Neural crest cell (in vitro differentiated cells): ENCODE measurements at regions not wholly inside any gene's neighbourhood (a gene's known extent, or its start where the extent isn't known, plus 50 kb on each side); places are given as distances from the start of the nearest gene placed in this dataset.

Source experiments
- DNase-seq: peaks from one replicate; pipeline ENCODE4 v3.0.0; 2021; ENCODE audit warnings: low read depth, mixed read lengths, low spot score
- H3K27ac Mint-ChIP-seq: one replicate; pipeline ENCODE4 v1.8.0; 2021; ENCODE audit warnings: mild to moderate bottlenecking, mixed read lengths; ENCODE audit not compliant: unreplicated experiment
- H3K27me3 Mint-ChIP-seq: 2 replicates; pipeline ENCODE4 v1.8.0; 2021; ENCODE audit warnings: low read depth, mild to moderate bottlenecking, mixed read lengths
- H3K36me3 Mint-ChIP-seq: 2 replicates; pipeline ENCODE4 v1.8.0; 2021; ENCODE audit warnings: low read depth, mild to moderate bottlenecking, mixed read lengths
- H3K4me1 Mint-ChIP-seq: 2 replicates; pipeline ENCODE4 v1.8.0; 2021; ENCODE audit warnings: mixed read lengths
- H3K4me3 Mint-ChIP-seq: one replicate; pipeline ENCODE4 v1.8.0; 2021; ENCODE audit warnings: mild to moderate bottlenecking, mixed read lengths
- H3K9me3 Mint-ChIP-seq: 2 replicates; pipeline ENCODE4 v1.8.0; 2021; ENCODE audit warnings: mixed read lengths
- TF ChIP-seq, protein P1 (sequence below): fragments of 200-600 bp; sonication (generic); conservative IDR thresholded peaks from 2 replicates; pipeline ENCODE4 v1.5.0; 2021; ENCODE audit warnings: antibody characterized with exemption, mild to moderate bottlenecking

DNA sequence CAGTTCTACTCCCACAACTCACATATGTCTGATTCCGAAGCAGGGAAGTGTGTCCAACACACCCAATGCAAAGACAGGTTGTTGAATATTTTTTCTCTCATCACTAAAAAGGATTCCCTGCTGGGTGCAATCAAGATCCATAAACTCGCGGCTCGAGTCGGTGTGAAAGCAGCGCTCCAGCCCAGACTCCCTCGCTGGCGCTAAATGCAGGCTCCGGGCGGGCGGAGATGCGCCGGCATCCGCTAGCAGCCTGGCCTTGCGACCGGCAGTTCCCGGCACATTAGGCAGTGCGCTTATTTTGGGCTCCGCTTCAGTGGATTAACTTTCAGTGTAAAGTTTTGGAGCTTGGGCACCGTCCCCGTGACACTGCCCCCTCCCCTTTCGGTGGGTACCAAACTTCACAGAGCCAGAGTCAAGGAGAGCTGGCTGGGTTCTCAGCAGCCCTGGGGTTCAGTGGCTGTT is 87.7 kb upstream of the POU3F1 start:
- peaks cover 8% of the 10 kb centered on the region for H3K27me3 Mint-ChIP-seq
- DNase-seq = no peak
- no peak overlapping the region for H3K27ac Mint-ChIP-seq
- H3K4me1 Mint-ChIP-seq = peaks cover 36% of the 10 kb centered on the region
- H3K36me3 Mint-ChIP-seq = no peaks in the 10 kb centered on the region
- TF ChIP-seq, protein P1, sequence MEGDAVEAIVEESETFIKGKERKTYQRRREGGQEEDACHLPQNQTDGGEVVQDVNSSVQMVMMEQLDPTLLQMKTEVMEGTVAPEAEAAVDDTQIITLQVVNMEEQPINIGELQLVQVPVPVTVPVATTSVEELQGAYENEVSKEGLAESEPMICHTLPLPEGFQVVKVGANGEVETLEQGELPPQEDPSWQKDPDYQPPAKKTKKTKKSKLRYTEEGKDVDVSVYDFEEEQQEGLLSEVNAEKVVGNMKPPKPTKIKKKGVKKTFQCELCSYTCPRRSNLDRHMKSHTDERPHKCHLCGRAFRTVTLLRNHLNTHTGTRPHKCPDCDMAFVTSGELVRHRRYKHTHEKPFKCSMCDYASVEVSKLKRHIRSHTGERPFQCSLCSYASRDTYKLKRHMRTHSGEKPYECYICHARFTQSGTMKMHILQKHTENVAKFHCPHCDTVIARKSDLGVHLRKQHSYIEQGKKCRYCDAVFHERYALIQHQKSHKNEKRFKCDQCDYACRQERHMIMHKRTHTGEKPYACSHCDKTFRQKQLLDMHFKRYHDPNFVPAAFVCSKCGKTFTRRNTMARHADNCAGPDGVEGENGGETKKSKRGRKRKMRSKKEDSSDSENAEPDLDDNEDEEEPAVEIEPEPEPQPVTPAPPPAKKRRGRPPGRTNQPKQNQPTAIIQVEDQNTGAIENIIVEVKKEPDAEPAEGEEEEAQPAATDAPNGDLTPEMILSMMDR = no peak
- no peaks in the 10 kb centered on the region for H3K9me3 Mint-ChIP-seq
- no peak overlapping the region for H3K4me3 Mint-ChIP-seq

DNA sequence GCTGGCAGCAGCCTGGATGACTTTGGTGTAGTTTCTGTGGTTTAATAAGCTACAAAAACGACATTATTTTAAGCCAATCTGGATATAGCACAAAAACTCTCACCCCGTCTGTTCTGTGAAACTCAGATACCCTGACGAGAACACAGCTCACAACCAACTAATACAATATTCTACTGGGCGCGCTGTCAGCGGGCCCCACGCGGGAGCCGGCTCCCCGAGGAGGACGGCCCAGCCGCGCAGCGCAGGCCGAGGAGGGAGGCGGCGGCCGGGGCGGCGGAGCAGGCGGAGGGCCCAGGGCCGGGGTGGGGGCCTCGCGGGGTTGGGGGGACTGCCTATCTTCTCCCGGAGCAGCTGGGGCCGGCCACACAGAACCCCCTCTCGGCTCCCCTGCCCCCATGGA is 87.2 kb upstream of the POU3F1 start:
- TF ChIP-seq, protein P1 = no peak
- no peak for DNase-seq
- no peak overlapping the region for H3K4me3 Mint-ChIP-seq
- no peaks in the 10 kb centered on the region for H3K9me3 Mint-ChIP-seq
- peaks cover 36% of the 10 kb centered on the region for H3K4me1 Mint-ChIP-seq
- no peaks in the 10 kb centered on the region for H3K36me3 Mint-ChIP-seq
- H3K27me3 Mint-ChIP-seq = peaks cover 8% of the 10 kb centered on the region
- H3K27ac Mint-ChIP-seq = no peak overlapping the region

DNA sequence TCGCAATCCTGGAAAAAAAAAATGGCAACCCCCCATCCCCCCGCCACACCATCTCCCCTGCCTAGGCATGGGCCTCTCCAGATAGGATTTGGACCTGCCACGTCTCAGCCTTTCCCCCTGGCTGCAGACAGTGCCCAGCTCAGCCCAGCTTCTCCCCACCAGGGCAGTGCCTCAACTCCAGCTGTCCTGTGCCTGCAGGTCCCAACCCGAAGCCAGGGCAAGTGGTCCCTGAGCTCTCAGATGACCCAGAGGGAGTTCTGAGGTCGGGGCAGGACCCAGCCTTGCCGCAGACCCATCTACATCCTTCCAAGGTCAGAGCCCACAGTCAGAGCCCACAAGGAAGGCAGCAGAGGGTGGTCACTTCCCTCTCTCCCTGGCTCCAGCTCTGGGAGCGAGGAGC is 86.7 kb upstream of the POU3F1 start:
- no peaks in the 10 kb centered on the region for H3K9me3 Mint-ChIP-seq
- H3K36me3 Mint-ChIP-seq = no peaks in the 10 kb centered on the region
- TF ChIP-seq, protein P1 = no peak
- H3K4me3 Mint-ChIP-seq = no peak overlapping the region
- H3K27ac Mint-ChIP-seq = no peak overlapping the region
- no peak for DNase-seq
- H3K4me1 Mint-ChIP-seq = peaks cover 36% of the 10 kb centered on the region
- peaks cover 8% of the 10 kb centered on the region for H3K27me3 Mint-ChIP-seq

DNA sequence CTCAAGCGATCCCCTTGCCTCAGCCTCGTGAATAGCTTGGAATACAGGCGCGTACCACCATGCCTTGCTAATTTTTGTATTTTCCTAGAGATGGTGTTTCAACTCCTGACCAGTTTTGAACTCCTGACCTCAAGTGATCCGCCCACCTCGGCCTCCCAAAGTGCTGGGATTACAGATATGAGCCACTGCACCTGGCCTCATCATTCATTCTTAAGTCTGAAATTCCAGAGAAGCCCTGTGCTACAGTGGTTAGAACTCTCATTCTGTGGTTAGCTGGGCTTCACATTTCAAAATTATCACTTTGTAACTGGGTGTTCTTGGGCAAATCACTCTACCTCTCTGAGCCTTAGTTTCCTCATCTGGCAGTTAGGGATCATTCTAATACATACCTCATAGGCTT is 86.1 kb upstream of the POU3F1 start:
- Mint-ChIP-seq H3K4me3 (no peak overlapping the region), H3K9me3 (no peaks in the 10 kb centered on the region), H3K27me3 (peaks cover 8% of the 10 kb centered on the region), H3K36me3 (no peaks in the 10 kb centered on the region), H3K27ac (peak overlapping the region; percentile 75), H3K4me1 (peaks cover 35% of the 10 kb centered on the region)
- TF ChIP-seq, protein P1 = no peak
- no peak for DNase-seq

DNA sequence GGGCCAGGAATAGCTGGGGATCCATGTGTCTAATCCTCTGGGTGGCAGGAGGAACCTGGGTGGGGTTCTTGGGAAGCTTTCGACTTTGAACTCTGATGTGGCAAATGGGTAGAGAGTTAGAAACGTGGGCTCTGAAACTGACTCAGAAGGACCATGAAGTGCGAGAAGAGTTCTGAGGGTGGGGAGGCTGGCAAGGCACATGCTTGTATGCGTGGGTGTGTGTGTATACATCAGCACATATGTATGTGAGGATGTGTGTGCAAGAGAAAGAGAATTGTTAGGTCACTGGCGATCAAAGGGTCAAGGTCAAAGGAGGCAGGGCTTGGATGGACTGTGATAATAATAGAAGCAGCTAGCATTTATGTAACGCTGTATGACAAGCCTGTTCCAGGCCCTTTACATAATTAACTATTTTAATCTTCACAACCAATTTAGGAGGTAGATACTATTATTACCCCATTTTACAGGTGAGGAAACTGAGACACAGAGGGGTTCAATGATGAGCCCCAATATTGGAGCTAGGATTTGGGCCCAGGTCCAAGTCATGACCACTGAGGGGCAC is 84.5 kb upstream of the POU3F1 start:
- DNase-seq = no peak

More for the DNA sequence above, 84.5 kb upstream of the POU3F1 start:
- H3K27me3 Mint-ChIP-seq = peaks cover 2% of the 10 kb centered on the region
- H3K27ac Mint-ChIP-seq = no peak overlapping the region
- H3K4me3 Mint-ChIP-seq = no peak overlapping the region
- TF ChIP-seq, protein P1 = no peak
- no peaks in the 10 kb centered on the region for H3K9me3 Mint-ChIP-seq
- no peaks in the 10 kb centered on the region for H3K36me3 Mint-ChIP-seq
- H3K4me1 Mint-ChIP-seq = peaks cover 38% of the 10 kb centered on the region
